Ishikawa (cell line): ENCODE measurements at regions not wholly inside any gene's neighbourhood (a gene's known extent, or its start where the extent isn't known, plus 50 kb on each side); places are given as distances from the start of the nearest gene placed in this dataset.

Source experiments
- CEBPB ChIP-seq: IDR thresholded peaks from 2 replicates; pipeline ENCODE4 v1.6.1; 2012
- CREB1 ChIP-seq: IDR thresholded peaks from 2 replicates; pipeline ENCODE4 v1.6.1; 2012; ENCODE audit warnings: low read depth
- EGR1 ChIP-seq: IDR thresholded peaks from 2 replicates; pipeline ENCODE4 v1.6.1; 2012
- EP300 ChIP-seq: IDR thresholded peaks from 2 replicates; pipeline ENCODE4 v1.6.1; 2012; ENCODE audit warnings: borderline replicate concordance
- FOXM1 ChIP-seq: IDR thresholded peaks from 2 replicates; pipeline ENCODE4 v1.6.1; 2012; ENCODE audit warnings: low read depth, borderline replicate concordance
- NFIC ChIP-seq: IDR thresholded peaks from 2 replicates; pipeline ENCODE4 v1.6.1; 2012
- RAD21 ChIP-seq: IDR thresholded peaks from 2 replicates; pipeline ENCODE4 v1.6.1; 2012; ENCODE audit warnings: low read depth
- TAF1 ChIP-seq: IDR thresholded peaks from 2 replicates; pipeline ENCODE4 v1.6.1; 2012; ENCODE audit warnings: low read depth, mild to moderate bottlenecking
- TCF12 ChIP-seq: IDR thresholded peaks from 2 replicates; pipeline ENCODE4 v1.6.1; 2012; ENCODE audit warnings: low read depth
- TEAD4 ChIP-seq: IDR thresholded peaks from 2 replicates; pipeline ENCODE4 v1.6.1; 2012
- YY1 ChIP-seq: IDR thresholded peaks from 2 replicates; pipeline ENCODE4 v1.6.1; 2012; ENCODE audit warnings: low read depth
- ZBTB7A ChIP-seq: IDR thresholded peaks from 2 replicates; pipeline ENCODE4 v1.6.1; 2012; ENCODE audit warnings: low read depth
- TF ChIP-seq, protein P1 (sequence below): IDR thresholded peaks from 2 replicates; pipeline ENCODE4 v1.6.1; 2012; ENCODE audit warnings: low read depth, mild to moderate bottlenecking
- TF ChIP-seq, protein P2 (sequence below): IDR thresholded peaks from 2 replicates; pipeline ENCODE4 v1.6.1; 2012
- TF ChIP-seq, protein P3 (sequence below): IDR thresholded peaks from 2 replicates; pipeline ENCODE4 v1.6.1; 2012

DNA sequence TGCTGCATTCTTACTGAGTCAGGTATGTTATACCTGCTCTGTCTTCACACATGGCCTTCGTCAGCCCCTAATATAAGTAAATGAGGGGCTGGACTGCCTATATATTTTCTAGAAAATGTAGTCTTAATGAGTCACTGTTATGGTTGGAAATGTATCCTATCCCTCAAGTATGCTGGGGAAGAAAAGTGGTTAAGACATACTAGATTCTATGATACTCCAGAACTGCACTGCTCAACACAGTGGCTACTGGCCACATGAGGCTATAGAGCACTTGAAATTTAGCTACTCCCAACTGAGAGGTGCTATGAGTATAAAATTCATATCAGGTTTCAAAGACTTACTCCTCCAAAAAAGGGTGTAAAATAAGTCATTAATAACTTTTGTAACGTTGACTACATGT is 104.3 kb upstream of the STEAP1B start:
- TF ChIP-seq RAD21 (no peak), YY1 (no peak), FOXM1 (no peak), EP300 (no peak), CEBPB (no peak), TCF12 (no peak), TEAD4 (no peak), ZBTB7A (no peak), NFIC (no peak), CREB1 (no peak)
- TF ChIP-seq, protein P1, sequence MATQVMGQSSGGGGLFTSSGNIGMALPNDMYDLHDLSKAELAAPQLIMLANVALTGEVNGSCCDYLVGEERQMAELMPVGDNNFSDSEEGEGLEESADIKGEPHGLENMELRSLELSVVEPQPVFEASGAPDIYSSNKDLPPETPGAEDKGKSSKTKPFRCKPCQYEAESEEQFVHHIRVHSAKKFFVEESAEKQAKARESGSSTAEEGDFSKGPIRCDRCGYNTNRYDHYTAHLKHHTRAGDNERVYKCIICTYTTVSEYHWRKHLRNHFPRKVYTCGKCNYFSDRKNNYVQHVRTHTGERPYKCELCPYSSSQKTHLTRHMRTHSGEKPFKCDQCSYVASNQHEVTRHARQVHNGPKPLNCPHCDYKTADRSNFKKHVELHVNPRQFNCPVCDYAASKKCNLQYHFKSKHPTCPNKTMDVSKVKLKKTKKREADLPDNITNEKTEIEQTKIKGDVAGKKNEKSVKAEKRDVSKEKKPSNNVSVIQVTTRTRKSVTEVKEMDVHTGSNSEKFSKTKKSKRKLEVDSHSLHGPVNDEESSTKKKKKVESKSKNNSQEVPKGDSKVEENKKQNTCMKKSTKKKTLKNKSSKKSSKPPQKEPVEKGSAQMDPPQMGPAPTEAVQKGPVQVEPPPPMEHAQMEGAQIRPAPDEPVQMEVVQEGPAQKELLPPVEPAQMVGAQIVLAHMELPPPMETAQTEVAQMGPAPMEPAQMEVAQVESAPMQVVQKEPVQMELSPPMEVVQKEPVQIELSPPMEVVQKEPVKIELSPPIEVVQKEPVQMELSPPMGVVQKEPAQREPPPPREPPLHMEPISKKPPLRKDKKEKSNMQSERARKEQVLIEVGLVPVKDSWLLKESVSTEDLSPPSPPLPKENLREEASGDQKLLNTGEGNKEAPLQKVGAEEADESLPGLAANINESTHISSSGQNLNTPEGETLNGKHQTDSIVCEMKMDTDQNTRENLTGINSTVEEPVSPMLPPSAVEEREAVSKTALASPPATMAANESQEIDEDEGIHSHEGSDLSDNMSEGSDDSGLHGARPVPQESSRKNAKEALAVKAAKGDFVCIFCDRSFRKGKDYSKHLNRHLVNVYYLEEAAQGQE = no peak
- TF ChIP-seq, protein P2, sequence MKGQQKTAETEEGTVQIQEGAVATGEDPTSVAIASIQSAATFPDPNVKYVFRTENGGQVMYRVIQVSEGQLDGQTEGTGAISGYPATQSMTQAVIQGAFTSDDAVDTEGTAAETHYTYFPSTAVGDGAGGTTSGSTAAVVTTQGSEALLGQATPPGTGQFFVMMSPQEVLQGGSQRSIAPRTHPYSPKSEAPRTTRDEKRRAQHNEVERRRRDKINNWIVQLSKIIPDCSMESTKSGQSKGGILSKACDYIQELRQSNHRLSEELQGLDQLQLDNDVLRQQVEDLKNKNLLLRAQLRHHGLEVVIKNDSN = no peak

DNA sequence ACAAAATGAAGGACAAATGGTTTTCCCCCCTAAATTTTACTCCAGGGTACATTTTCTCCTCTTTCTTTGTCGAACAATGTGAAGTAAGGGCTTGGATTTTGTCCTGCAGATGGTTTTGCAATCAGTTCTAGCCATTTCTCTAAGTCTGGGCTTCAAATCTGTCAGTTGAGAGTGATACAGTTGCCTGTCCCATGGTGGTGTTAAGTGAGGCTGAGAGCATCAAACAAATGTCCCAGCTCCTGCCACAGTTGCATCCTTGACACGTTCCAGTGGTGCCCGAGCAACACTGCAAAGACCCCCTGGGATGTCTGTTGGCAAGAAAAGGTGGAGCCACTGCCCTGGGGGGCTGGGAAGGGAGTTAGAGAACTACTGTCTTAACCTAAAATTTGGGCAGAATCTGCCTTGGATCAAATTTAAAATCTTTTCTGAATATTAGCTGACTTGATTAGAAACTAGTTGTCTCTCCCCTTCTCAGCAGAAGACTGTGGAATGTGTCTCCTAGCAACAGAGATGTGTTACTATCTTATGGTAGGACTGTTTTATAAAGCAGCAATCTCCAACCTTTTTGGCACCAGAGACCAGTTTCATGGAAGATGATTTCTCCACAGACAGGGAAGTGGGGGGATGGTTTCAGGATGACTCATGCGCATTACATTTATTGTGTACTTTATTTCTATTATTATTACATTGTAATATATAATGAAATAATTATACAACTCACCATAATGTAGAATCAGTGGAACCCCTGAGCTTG is 102.0 kb upstream of the STEAP1B start:
- TF ChIP-seq TEAD4 = no peak
- TF ChIP-seq YY1 = no peak
- TF ChIP-seq, protein P2 = no peak
- no peak for TF ChIP-seq CREB1
- TF ChIP-seq, protein P3, sequence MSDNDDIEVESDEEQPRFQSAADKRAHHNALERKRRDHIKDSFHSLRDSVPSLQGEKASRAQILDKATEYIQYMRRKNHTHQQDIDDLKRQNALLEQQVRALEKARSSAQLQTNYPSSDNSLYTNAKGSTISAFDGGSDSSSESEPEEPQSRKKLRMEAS = no peak
- TF ChIP-seq, protein P1 = no peak
- TF ChIP-seq EGR1 = no peak
- no peak for TF ChIP-seq TAF1
- no peak for TF ChIP-seq EP300
- TF ChIP-seq NFIC = no peak
- no peak for TF ChIP-seq CEBPB
- TF ChIP-seq ZBTB7A = no peak

DNA sequence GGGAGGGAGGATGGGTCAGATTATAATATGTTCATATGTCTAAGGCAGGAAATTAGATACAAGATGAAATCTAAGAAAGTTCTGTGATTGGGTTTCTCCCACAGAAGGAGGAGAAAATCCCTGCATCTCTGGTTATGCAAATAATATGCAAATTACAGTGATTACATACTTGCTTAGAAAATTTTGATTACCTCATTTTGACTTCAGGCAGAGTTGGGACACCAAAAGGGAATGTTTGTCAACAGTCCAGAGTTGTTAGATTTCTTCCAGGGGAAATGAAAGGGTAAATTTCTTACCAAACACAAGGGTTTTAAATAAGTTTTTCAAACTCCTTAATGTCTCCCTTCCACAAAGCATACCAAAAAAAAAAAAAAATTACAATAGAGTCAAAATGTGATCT is 101.4 kb upstream of the STEAP1B start:
- TF ChIP-seq YY1 = no peak
- TF ChIP-seq, protein P3 = no peak
- TF ChIP-seq EGR1 = no peak

DNA sequence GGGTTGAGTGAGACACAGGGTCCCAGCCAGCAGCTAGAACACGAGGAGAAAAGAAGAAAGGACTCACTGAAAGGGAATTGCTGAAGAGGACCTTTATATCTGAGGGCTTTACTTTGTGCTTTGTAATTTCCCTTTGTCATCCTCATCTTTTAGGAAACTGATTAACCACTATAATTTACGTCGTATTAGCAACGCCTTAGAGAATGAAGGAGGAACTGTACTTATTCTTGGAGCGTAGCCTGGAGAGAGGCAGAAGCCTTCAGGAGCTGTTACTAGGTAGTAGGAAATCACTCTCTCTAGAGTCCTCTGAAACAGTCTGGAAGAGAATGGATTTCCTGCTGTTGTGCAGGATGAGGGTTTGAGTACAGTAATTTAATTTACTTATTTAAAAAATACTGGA is 101.0 kb upstream of the STEAP1B start:
- no peak for TF ChIP-seq ZBTB7A
- TF ChIP-seq CREB1 = no peak
- no peak for TF ChIP-seq YY1
- TF ChIP-seq TEAD4 = no peak
- TF ChIP-seq EGR1 = no peak
- TF ChIP-seq, protein P1 = no peak

DNA sequence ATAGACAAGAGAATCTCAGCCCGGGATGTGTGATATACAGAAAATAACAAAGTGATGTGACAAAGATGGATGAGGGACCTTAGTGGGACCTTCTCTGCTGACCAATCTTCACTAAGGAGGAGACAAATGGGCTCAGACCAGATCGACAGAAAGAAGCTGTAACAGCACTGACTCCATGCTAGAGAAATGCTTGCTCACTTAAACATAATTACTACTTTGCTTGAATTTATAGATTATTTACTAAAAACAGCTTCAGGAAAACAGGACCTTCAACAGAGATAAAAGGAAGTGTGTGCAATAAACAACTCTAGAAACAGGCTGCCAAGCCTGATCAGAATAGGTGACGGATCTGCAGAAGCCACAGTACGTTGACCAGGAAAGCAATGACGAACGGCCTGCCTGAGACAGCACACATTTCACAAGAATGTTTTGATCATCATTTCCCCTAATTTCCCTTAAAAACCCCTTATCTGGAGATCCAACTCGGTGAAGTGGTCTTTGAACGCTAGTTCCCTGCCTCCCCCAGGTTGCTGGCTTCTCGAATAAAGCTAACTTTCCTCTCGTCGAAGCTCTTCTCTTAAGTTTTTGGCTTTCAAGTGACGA is 98.4 kb upstream of the STEAP1B start:
- TF ChIP-seq, protein P1 = no peak
- TF ChIP-seq CREB1 (no peak), RAD21 (no peak), YY1 (no peak), TCF12 (no peak), TEAD4 (no peak), CEBPB (no peak), NFIC (no peak), ZBTB7A (no peak), EP300 (no peak), EGR1 (no peak)
- TF ChIP-seq, protein P3 = no peak
- TF ChIP-seq, protein P2 = no peak
